Calu3 (cell line): ENCODE measurements at regions not wholly inside any gene's neighbourhood (a gene's known extent, or its start where the extent isn't known, plus 50 kb on each side); places are given as distances from the start of the nearest gene placed in this dataset.

Experiments
- BruUV-seq: library from RNA; stranded (reverse); fragments of 400-500 nt; replicated peaks from 2 replicates; lab custom pipeline; 2021; lab: Mats Ljungman, UMichigan
- CTCF ChIA-PET: fragments of 300-600 bp; sonication (Branson Sonifier 250); formaldehyde crosslinking; loops from one replicate; lab custom pipeline; 2022; ENCODE audit warnings: antibody characterized with exemption; lab: Charles Lee
- DNase-seq: peaks from one replicate; pipeline ENCODE4 v3.0.0; 2022
- H3K27ac Mint-ChIP-seq: one replicate; pipeline ENCODE4 v1.8.0; 2022; ENCODE audit warnings: mixed read lengths; ENCODE audit not compliant: unreplicated experiment
- H3K27me3 Mint-ChIP-seq: one replicate; pipeline ENCODE4 v1.8.0; 2022; ENCODE audit warnings: mixed read lengths; ENCODE audit not compliant: unreplicated experiment
- H3K36me3 Mint-ChIP-seq: one replicate; pipeline ENCODE4 v1.8.0; 2022; ENCODE audit warnings: mild to moderate bottlenecking, moderate library complexity, mixed read lengths; ENCODE audit not compliant: insufficient read depth, unreplicated experiment
- H3K4me1 Mint-ChIP-seq: one replicate; pipeline ENCODE4 v1.8.0; 2022; ENCODE audit warnings: mild to moderate bottlenecking, low read depth, mixed read lengths; ENCODE audit not compliant: unreplicated experiment
- H3K4me3 Mint-ChIP-seq: one replicate; pipeline ENCODE4 v1.8.0; 2022; ENCODE audit warnings: mild to moderate bottlenecking, low read depth, moderate library complexity, mixed read lengths; ENCODE audit not compliant: unreplicated experiment
- H3K9me3 Mint-ChIP-seq: one replicate; pipeline ENCODE4 v1.8.0; 2022; ENCODE audit warnings: low read depth, mixed read lengths; ENCODE audit not compliant: unreplicated experiment
- intact Hi-C: fragments of 100-400 bp; cut with micrococcal nuclease; formaldehyde crosslinking; loops from one replicate; pipeline ENCODE4 v1.10.0; 2022; ENCODE audit not compliant: unreplicated experiment
- TF ChIP-seq, protein P1 (sequence below): fragments of 200-600 bp; IDR thresholded peaks from one replicate; pipeline ENCODE4 v1.8.0; 2022; ENCODE audit warnings: antibody characterized with exemption; ENCODE audit not compliant: unreplicated experiment

DNA sequence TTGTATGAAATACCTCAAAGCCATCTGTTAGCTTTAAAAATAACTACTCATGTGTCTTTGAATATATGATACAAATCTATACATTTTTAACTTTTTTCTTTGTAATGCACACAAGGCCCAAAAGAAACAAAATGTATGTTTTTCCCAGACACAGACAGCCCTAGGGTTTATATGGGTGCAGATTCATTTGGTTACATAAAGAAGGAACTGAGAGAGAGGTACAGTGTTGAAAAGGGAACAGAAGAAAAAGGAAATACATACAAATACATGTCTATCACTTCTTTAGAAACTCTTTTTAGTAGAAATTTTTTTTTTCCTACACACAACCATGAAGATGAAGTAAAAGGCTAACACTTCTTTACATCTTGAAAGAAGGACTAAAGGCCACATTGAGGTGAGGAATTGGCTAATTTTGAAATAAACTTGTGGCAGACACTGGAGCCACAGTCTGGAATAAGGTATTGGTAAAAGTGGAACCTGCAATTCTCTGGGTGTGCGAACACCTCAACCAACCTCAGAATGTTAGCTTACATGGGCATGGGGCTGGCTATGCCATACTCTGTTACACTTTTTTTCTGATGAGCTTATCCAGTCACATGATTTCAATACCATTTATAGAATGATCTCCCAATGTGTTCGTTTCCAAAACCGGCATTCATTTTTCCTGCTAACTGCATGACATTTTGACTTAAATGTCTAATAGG, 67.9 kb downstream of the FAM47C start:
- Mint-ChIP-seq H3K4me3 (no peak overlapping the region), H3K9me3 (peaks cover 2% of the 10 kb centered on the region), H3K27me3 (no peaks in the 10 kb centered on the region), H3K36me3 (no peaks in the 10 kb centered on the region), H3K27ac (no peak overlapping the region), H3K4me1 (no peaks in the 10 kb centered on the region)
- DNase-seq, result no peak
- TF ChIP-seq, protein P1, sequence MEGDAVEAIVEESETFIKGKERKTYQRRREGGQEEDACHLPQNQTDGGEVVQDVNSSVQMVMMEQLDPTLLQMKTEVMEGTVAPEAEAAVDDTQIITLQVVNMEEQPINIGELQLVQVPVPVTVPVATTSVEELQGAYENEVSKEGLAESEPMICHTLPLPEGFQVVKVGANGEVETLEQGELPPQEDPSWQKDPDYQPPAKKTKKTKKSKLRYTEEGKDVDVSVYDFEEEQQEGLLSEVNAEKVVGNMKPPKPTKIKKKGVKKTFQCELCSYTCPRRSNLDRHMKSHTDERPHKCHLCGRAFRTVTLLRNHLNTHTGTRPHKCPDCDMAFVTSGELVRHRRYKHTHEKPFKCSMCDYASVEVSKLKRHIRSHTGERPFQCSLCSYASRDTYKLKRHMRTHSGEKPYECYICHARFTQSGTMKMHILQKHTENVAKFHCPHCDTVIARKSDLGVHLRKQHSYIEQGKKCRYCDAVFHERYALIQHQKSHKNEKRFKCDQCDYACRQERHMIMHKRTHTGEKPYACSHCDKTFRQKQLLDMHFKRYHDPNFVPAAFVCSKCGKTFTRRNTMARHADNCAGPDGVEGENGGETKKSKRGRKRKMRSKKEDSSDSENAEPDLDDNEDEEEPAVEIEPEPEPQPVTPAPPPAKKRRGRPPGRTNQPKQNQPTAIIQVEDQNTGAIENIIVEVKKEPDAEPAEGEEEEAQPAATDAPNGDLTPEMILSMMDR, result no peak
- BruUV-seq, result no TSS peak
- CTCF ChIA-PET, result no interaction called here
- intact Hi-C loops, result no loop called here

DNA sequence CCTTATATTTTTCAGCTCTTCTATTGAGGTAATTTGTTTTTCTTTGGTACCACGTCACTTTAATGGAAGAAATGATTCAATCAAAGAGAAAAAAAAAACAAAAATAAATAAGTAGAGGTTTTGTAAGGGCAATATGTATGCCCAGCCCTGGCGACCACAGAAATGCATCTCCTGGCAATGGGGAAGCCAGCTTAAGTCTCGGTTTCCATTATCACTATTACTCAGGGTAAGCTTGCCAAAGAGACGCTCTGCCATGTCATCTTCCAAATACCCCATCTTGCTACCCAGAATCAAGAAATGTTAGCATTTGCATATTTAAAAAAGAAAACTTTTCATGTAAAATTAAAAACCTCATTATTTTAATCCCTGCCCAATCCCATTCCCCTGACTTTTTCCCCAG, 68.8 kb downstream of the FAM47C start:
- H3K4me3 Mint-ChIP-seq, result no peak overlapping the region
- peaks cover 2% of the 10 kb centered on the region for H3K9me3 Mint-ChIP-seq
- intact Hi-C loops, result no loop called here
- TF ChIP-seq, protein P1, result no peak
- no TSS peak for BruUV-seq
- CTCF ChIA-PET, result no interaction called here
- no peaks in the 10 kb centered on the region for H3K4me1 Mint-ChIP-seq
- no peak overlapping the region for H3K27ac Mint-ChIP-seq
- no peak for DNase-seq
- H3K36me3 Mint-ChIP-seq, result no peaks in the 10 kb centered on the region
- no peaks in the 10 kb centered on the region for H3K27me3 Mint-ChIP-seq

DNA sequence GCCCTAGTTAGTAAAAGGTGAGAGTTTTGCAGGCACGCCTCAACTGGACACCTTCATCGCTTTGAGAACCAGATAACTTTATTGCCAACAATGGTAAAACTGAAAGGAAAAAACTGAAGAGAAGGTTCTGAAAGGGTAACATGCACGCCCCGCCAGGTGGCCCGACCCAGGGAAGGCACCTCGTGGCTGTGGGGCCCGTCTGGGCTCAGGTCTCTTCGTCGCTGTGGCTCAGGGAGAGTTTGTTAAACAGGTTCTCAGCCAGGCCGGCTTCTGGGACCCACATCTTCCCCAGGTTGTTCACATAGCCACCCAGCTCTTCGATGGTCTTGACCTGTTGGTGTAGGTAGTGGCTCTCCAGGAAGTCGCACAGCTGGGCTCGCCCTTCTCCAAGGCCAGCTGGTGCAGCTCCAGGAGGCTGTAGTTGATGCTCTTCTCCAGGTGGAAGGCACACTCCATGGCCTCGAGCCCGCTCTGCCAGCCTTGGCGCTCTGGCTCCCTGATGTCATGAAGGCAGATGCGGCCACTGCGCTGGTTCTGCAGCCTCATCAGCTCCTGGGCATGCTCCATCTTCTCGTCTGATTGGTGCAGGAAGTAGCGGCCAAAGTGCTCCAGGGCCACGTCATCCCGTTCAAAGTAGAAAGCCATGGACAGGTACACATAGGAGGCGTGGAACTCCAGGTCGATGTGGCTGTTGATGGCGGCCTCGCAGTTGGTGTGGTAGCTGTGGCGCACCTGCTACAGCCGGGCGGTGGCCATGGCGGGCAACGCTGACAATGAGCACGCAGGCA, 69.7 kb downstream of the FAM47C start:
- Mint-ChIP-seq H3K36me3 (no peaks in the 10 kb centered on the region), H3K4me3 (no peak overlapping the region), H3K4me1 (no peaks in the 10 kb centered on the region), H3K9me3 (peaks cover 2% of the 10 kb centered on the region), H3K27ac (no peak overlapping the region), H3K27me3 (no peaks in the 10 kb centered on the region)
- no TSS peak for BruUV-seq
- intact Hi-C loops, result no loop called here
- no peak for DNase-seq
- TF ChIP-seq, protein P1, result no peak
- CTCF ChIA-PET, result no interaction called here

DNA sequence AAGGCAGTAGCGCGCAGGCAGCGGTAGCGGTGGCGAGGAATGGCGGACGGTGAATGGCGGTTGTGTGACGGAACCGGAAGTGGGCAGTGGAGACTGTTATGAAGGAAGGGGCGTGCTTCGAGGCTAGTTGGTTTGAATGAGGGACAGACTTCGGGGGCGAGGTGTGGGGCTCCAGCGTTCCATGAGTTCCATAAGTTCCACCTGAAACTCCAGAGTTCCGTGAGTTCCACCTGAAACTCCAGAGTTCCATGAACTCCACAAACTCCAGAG, 70.2 kb downstream of the FAM47C start:
- no peak for DNase-seq
- Mint-ChIP-seq H3K27me3 (no peaks in the 10 kb centered on the region), H3K27ac (no peak overlapping the region), H3K9me3 (peaks cover 2% of the 10 kb centered on the region), H3K4me3 (no peak overlapping the region), H3K4me1 (no peaks in the 10 kb centered on the region), H3K36me3 (no peaks in the 10 kb centered on the region)
- intact Hi-C loops, result no loop called here
- CTCF ChIA-PET, result no interaction called here
- no TSS peak for BruUV-seq
- TF ChIP-seq, protein P1, result no peak
